ENCODE measurements at regions not wholly inside any gene's neighbourhood (a gene's known extent, or its start where the extent isn't known, plus 50 kb on each side); places are given as distances from the start of the nearest gene placed in this dataset.

DNA sequence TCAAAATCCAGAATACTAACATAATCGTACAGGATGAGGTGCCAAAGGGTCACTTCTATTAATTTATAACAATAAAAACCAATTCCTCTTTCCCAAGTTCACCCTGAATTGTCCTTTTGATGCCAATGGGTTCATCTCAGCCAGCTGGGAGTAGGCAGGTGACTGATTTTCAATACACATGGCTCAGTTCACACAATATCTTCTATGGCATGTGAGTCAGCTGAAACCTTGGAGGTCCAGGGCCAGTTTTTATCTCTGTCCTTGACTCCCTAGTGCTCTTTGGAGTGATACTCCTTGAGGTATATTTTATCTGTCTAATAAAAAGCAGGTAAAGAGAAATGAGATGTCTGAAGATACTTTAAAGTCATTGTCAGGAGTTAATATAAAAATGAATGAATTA, 186.6 kb downstream of the SMC2 start:
- TF ChIP-seq, protein P1, sequence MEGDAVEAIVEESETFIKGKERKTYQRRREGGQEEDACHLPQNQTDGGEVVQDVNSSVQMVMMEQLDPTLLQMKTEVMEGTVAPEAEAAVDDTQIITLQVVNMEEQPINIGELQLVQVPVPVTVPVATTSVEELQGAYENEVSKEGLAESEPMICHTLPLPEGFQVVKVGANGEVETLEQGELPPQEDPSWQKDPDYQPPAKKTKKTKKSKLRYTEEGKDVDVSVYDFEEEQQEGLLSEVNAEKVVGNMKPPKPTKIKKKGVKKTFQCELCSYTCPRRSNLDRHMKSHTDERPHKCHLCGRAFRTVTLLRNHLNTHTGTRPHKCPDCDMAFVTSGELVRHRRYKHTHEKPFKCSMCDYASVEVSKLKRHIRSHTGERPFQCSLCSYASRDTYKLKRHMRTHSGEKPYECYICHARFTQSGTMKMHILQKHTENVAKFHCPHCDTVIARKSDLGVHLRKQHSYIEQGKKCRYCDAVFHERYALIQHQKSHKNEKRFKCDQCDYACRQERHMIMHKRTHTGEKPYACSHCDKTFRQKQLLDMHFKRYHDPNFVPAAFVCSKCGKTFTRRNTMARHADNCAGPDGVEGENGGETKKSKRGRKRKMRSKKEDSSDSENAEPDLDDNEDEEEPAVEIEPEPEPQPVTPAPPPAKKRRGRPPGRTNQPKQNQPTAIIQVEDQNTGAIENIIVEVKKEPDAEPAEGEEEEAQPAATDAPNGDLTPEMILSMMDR (IDR thresholded peaks at IDR 0.05) = no peak
- TF ChIP-seq POLR2AphosphoS5 (IDR thresholded peaks at IDR 0.05) (no peak), EP300 (IDR thresholded peaks at IDR 0.05) (no peak)
